ENCODE measurements at regions not wholly inside any gene's neighbourhood (a gene's known extent, or its start where the extent isn't known, plus 50 kb on each side); places are given as distances from the start of the nearest gene placed in this dataset.
"Not testable (repeated sequence)": the region's sequence is repeated elsewhere in the genome, so short reads cannot be mapped to it uniquely, and the experiment has no call there.

DNA sequence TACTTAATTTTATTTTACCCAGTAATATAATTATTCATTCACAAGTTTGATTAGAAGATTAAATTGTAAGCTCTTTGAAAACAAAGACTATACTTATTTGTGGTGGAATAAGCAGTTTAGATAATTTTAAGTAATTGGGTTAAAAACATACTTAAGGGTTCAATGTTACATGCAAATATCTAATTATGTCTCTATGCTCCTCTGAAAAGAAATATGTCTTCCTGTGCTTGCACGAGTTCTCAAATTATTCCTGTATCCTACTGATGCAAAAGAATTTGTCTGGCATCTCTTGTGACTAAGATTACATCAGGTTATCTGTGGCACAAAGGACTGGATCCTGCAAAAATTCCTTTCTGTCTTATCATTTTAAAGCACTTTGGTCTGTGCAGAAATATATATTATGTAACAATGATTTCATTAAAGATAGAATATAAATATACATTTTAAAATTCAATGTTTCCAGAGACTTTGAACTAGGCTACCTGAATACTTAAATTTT is 416.7 kb downstream of the COL11A1 start:
- no peak for ATAC-seq
- POLR2A ChIA-PET (ENCODE audit: unreplicated experiment) = no interaction called here

DNA sequence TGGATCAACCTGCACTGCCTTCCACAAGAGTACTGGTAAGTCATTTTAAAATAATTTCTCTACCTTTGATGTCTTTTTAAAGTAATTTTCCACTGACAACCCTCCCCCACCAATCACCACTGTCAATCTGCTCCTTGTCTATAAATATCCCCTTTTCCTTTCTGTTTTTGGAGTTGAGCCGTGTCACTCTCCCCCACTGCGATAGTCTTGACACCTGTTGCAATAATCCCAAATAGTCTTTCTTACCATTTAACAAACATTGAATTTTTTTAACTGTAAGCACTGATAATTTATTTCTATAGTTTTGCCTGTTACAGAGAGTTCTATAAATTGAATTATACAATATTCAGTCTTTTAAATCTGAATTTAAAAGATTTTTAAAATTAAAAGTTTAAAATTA is 420.9 kb downstream of the COL11A1 start:
- Histone ChIP-seq H2AFZ (ENCODE audit: low read length) (no peak overlapping the region), H3K79me2 (ENCODE audit: low read length) (no peaks in the 10 kb centered on the region), H3K4me3 (ENCODE audit: low read length) (no peak overlapping the region), H3K4me2 (ENCODE audit: low read length) (no peak overlapping the region), H3K9ac (ENCODE audit: low read length) (no peak overlapping the region), H4K20me1 (ENCODE audit: low read length) (no peaks in the 10 kb centered on the region), H3K4me1 (ENCODE audit: insufficient read depth, low read length) (no peaks in the 10 kb centered on the region), H3K36me3 (ENCODE audit: low read depth, low read length) (no peaks in the 10 kb centered on the region), H3F3A (ENCODE audit: low read length, unreplicated experiment) (no peaks in the 10 kb centered on the region), H3K9me3 (ENCODE audit: low read length) (no peaks in the 10 kb centered on the region), H3K9me2 (replicated peaks; ENCODE audit: low read length) (no peaks in the 10 kb centered on the region), H3K27me3 (ENCODE audit: low read length) (peaks cover 6% of the 10 kb centered on the region; the same call in 1 of the 2 replicates), H3K27ac (ENCODE audit: low read length) (no peak overlapping the region)
- intact Hi-C loops (cut with micrococcal nuclease) = no loop called here
- ChIA-PET POLR2A (ENCODE audit: unreplicated experiment) (no interaction called here), CTCF (no interaction called here)
- BruUV-seq (replicated peaks) = no TSS peak
- no peak for ATAC-seq
- TF ChIP-seq, protein P1, sequence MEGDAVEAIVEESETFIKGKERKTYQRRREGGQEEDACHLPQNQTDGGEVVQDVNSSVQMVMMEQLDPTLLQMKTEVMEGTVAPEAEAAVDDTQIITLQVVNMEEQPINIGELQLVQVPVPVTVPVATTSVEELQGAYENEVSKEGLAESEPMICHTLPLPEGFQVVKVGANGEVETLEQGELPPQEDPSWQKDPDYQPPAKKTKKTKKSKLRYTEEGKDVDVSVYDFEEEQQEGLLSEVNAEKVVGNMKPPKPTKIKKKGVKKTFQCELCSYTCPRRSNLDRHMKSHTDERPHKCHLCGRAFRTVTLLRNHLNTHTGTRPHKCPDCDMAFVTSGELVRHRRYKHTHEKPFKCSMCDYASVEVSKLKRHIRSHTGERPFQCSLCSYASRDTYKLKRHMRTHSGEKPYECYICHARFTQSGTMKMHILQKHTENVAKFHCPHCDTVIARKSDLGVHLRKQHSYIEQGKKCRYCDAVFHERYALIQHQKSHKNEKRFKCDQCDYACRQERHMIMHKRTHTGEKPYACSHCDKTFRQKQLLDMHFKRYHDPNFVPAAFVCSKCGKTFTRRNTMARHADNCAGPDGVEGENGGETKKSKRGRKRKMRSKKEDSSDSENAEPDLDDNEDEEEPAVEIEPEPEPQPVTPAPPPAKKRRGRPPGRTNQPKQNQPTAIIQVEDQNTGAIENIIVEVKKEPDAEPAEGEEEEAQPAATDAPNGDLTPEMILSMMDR (conservative IDR thresholded peaks at IDR 0.05; ENCODE audit: low read depth, low read length) = no peak
- TF ChIP-seq EZH2phosphoT487 (IDR thresholded peaks at IDR 0.05; ENCODE audit: borderline replicate concordance, low read length) (no peak), EZH2 (IDR thresholded peaks at IDR 0.05; ENCODE audit: low read length, unreplicated experiment) (no peak)
- no peak for DNase-seq

More for the DNA sequence above, 416.7 kb downstream of the COL11A1 start:
- Histone ChIP-seq H3F3A (ENCODE audit: low read length, unreplicated experiment) (no peaks in the 10 kb centered on the region), H3K4me3 (ENCODE audit: low read length) (no peak overlapping the region), H4K20me1 (ENCODE audit: low read length) (no peaks in the 10 kb centered on the region), H3K27me3 (ENCODE audit: low read length) (peaks cover 6% of the 10 kb centered on the region; the same call in 1 of the 2 replicates), H3K9me3 (ENCODE audit: low read length) (no peaks in the 10 kb centered on the region), H3K4me1 (ENCODE audit: insufficient read depth, low read length) (no peaks in the 10 kb centered on the region), H3K9me2 (replicated peaks; ENCODE audit: low read length) (no peaks in the 10 kb centered on the region), H3K4me2 (ENCODE audit: low read length) (no peak overlapping the region), H3K27ac (ENCODE audit: low read length) (no peak overlapping the region), H3K9ac (ENCODE audit: low read length) (no peak overlapping the region), H3K36me3 (ENCODE audit: low read depth, low read length) (no peaks in the 10 kb centered on the region), H2AFZ (ENCODE audit: low read length) (no peak overlapping the region), H3K79me2 (ENCODE audit: low read length) (no peaks in the 10 kb centered on the region)
- DNase-seq = no peak
- BruUV-seq (replicated peaks) = no TSS peak
- intact Hi-C loops (cut with micrococcal nuclease) = no loop called here
- CTCF ChIA-PET = no interaction called here
- TF ChIP-seq EZH2 (IDR thresholded peaks at IDR 0.05; ENCODE audit: low read length, unreplicated experiment) (no peak), EZH2phosphoT487 (IDR thresholded peaks at IDR 0.05; ENCODE audit: borderline replicate concordance, low read length) (no peak)
- TF ChIP-seq, protein P1 (conservative IDR thresholded peaks at IDR 0.05; ENCODE audit: low read depth, low read length) = no peak

DNA sequence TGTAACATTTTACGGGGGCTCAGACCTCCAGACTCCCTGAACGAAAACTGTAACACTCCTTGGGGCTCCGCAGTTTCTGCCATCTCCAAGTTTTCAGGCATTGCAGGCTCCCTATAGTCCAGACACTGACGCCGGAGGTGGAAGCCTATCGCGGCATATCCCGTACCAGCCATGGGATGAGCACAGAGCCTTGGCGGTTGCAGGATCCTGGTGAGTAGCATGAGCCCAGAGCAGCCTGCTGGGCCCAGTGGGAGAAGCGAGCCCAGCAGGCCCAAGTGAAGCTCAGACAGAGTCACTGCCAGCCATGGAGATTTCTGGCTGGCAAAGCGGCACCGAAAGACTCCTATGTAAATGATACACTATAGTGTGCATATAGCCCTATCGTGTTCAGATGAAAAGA is 446.8 kb downstream of the COL11A1 start:
- H3K4me3 ChIP-seq (ENCODE audit: low read length) = no peak overlapping the region
- DNase-seq = no peak
- H3K9ac ChIP-seq (ENCODE audit: low read length) = no peak overlapping the region
- CTCF ChIA-PET = interaction anchor here (0.6 kb wide), 1 partner anchor 426 kb away, joined by 4 read pairs; no protein-coding TSS in a partner anchor
- H2AFZ ChIP-seq (ENCODE audit: low read length) = no peak overlapping the region
- no peaks in the 10 kb centered on the region for H3K4me1 ChIP-seq (ENCODE audit: insufficient read depth, low read length)
- no peaks in the 10 kb centered on the region for H4K20me1 ChIP-seq (ENCODE audit: low read length)
- H3K9me2 ChIP-seq (replicated peaks; ENCODE audit: low read length) = no peaks in the 10 kb centered on the region
- no peak overlapping the region for H3K4me2 ChIP-seq (ENCODE audit: low read length)
- no peaks in the 10 kb centered on the region for H3K9me3 ChIP-seq (ENCODE audit: low read length)
- no TSS peak for BruUV-seq (replicated peaks)
- no peak for ATAC-seq
- no peaks in the 10 kb centered on the region for H3K36me3 ChIP-seq (ENCODE audit: low read depth, low read length)
- H3K27me3 ChIP-seq (ENCODE audit: low read length) = peaks cover 32% of the 10 kb centered on the region
- H3K27ac ChIP-seq (ENCODE audit: low read length) = no peak overlapping the region
- intact Hi-C loops (cut with micrococcal nuclease) = no loop called here
- no peaks in the 10 kb centered on the region for H3F3A ChIP-seq (ENCODE audit: low read length, unreplicated experiment)
- POLR2A ChIA-PET (ENCODE audit: unreplicated experiment) = no interaction called here
- no peaks in the 10 kb centered on the region for H3K79me2 ChIP-seq (ENCODE audit: low read length)
- TF ChIP-seq EZH2 (IDR thresholded peaks at IDR 0.05; ENCODE audit: low read length, unreplicated experiment) = no peak
- TF ChIP-seq, protein P1 (conservative IDR thresholded peaks at IDR 0.05; ENCODE audit: low read depth, low read length) = no peak
- TF ChIP-seq EZH2phosphoT487 (IDR thresholded peaks at IDR 0.05; ENCODE audit: borderline replicate concordance, low read length) = no peak

DNA sequence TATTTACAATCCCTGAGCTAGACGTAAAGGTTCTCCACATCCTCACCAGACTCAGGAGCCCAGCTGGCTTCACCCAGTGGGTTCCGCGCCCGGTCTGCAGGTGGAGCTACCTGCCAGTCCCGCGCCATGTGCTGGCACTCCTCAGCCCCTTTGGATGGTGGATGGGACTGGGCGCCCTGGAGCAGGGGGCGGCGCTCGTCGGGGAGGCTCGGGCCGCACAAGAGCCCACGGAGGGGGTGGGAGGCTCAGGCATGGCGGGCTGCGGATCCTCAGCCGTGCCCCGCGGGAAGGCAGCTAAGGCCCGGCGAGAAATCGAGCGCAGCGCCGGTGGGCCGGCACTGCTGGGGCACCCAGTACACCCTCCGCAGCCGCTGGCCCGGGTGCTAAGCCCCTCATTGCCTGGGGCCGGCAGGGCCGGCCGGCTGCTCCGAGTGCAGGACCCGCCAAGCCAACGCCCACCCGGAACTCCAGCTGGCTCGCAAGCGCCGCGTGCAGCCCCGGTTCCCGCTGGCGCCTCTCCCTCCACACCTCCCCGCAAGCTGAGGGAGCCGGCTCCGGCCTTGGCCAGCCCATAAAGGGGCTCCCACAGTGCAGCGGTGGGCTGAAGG is 448.3 kb downstream of the COL11A1 start:
- H3K4me3 ChIP-seq (ENCODE audit: low read length); H3K36me3 ChIP-seq (ENCODE audit: low read depth, low read length); H3K4me1 ChIP-seq (ENCODE audit: insufficient read depth, low read length); H3K9me3 ChIP-seq (ENCODE audit: low read length); H3F3A ChIP-seq (ENCODE audit: low read length, unreplicated experiment); H3K4me2 ChIP-seq (ENCODE audit: low read length); H4K20me1 ChIP-seq (ENCODE audit: low read length); H3K27ac ChIP-seq (ENCODE audit: low read length); H3K79me2 ChIP-seq (ENCODE audit: low read length); H3K9ac ChIP-seq (ENCODE audit: low read length); H2AFZ ChIP-seq (ENCODE audit: low read length); CTCF ChIA-PET; ATAC-seq; H3K9me2 ChIP-seq (replicated peaks; ENCODE audit: low read length); intact Hi-C loops (cut with micrococcal nuclease); BruUV-seq (replicated peaks); DNase-seq: not testable (repeated sequence)
- POLR2A ChIA-PET (ENCODE audit: unreplicated experiment) = interaction anchor here (0.6 kb wide), 1 partner anchor 232 kb away, joined by 3 read pairs; no protein-coding TSS in a partner anchor
- H3K27me3 ChIP-seq (ENCODE audit: low read length) = peaks cover 23% of the 10 kb centered on the region

All from PC-3 (cell line).